Neural cell (in vitro differentiated cells): ENCODE measurements at regions not wholly inside any gene's neighbourhood (a gene's known extent, or its start where the extent isn't known, plus 50 kb on each side); places are given as distances from the start of the nearest gene placed in this dataset.

Experiments used
- CTCF ChIP-seq: fragments of 450-650 bp; IDR thresholded peaks from 2 replicates; pipeline ENCODE4 v1.5.1; 2014; ENCODE audit warnings: antibody characterized with exemption, mild to moderate bottlenecking, moderate library complexity; ENCODE audit not compliant: poor library complexity, severe bottlenecking
- MXI1 ChIP-seq: fragments of 450-650 bp; conservative IDR thresholded peaks from 2 replicates; pipeline ENCODE4 v1.6.1; 2014; ENCODE audit warnings: antibody characterized with exemption, mild to moderate bottlenecking; ENCODE audit not compliant: poor library complexity, severe bottlenecking
- POLR2AphosphoS5 ChIP-seq: IDR thresholded peaks from 2 replicates; pipeline ENCODE4 v1.6.1; 2012
- SMC3 ChIP-seq: fragments of 450-650 bp; conservative IDR thresholded peaks from 2 replicates; pipeline ENCODE4 v1.6.1; 2014; ENCODE audit warnings: antibody characterized with exemption, mild to moderate bottlenecking, moderate library complexity; ENCODE audit not compliant: poor library complexity

- TF ChIP-seq CTCF = no peak
- no peak for TF ChIP-seq MXI1
- TF ChIP-seq POLR2AphosphoS5 = no peak
- TF ChIP-seq SMC3 = no peak
Measured at GRCh38 chr4:96380106-96380505, 540.2 kb downstream of the PDHA2 start.
